ENCODE measurements at regions not wholly inside any gene's neighbourhood (a gene's known extent, or its start where the extent isn't known, plus 50 kb on each side); places are given as distances from the start of the nearest gene placed in this dataset.
"Not testable (repeated sequence)": the region's sequence is repeated elsewhere in the genome, so short reads cannot be mapped to it uniquely, and the experiment has no call there.

GRCh38 chr10:125269716-125270115, 109.4 kb upstream of the CTBP2 start:
- DNase-seq (ENCODE audit: low read depth) = no peak

- no peak for DNase-seq (ENCODE audit: low read depth)
Measured at GRCh38 chr10:125266966-125267365, 106.6 kb upstream of the CTBP2 start.

DNA sequence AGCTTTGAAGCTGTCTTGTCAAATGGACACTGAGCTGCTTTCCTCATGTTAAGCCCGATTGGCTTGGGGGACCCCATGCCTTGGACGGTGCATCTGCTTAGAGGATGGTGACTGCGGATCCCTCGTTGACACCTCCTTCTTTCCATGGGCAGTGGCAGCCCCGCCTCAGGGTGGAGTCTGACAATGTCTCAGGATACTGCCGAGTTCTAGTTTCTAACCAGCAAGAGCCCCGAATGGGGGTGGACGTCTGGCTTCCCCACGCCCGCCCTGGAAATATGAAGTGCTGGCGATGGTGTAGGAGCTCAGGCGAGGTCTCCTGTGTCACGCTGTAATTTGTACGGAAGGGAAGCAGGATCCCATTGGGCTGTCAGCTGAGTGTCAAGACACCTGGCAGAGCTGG, 106.2 kb upstream of the CTBP2 start:
- no peak for DNase-seq (ENCODE audit: low read depth)

DNA sequence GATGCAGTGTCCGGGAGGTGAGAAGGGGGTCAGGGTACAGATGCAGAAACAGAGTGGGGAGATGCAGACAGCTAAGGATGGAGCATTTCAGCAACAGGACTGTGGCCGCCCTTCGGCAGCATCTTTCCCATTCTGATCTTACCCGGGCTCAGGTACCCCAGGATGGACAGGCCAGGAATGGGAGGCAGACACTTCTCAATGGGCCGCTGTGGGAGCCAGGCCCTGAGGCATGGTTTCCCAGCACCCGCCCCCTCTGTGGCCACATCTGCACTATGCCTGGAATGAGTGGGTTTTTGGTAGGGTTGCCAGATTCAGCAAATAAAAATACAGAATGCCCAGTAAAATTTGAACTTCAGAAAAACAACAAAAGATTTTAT, 105.2 kb upstream of the CTBP2 start:
- DNase-seq (ENCODE audit: low read depth) = no peak

GRCh38 chr10:125264757-125265578, 104.6 kb upstream of the CTBP2 start:
- no peak for DNase-seq (ENCODE audit: low read depth)

DNA sequence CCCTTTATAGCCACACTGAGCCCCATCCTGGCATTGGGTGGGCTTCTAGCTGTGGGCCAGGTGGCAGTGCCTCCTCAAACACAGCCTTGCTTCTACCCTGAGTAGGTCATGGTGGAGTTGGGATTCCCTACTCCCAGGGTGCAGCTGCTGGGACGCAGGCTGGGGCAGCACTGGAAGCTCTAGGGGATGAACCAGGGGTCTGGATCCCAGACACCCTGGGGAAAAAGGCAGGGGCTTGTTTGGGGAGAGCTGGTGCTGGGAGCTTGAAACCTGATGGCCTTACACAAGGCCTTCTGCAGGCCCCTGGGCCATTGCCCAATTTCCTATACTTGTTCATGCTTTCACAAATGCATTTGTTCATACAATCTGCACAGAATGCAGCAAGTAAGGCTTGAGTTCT, 103.7 kb upstream of the CTBP2 start:
- no peak for DNase-seq (ENCODE audit: low read depth)

- DNase-seq (ENCODE audit: low read depth) = no peak
Measured at GRCh38 chr10:125263551-125263950, 103.2 kb upstream of the CTBP2 start.

DNA sequence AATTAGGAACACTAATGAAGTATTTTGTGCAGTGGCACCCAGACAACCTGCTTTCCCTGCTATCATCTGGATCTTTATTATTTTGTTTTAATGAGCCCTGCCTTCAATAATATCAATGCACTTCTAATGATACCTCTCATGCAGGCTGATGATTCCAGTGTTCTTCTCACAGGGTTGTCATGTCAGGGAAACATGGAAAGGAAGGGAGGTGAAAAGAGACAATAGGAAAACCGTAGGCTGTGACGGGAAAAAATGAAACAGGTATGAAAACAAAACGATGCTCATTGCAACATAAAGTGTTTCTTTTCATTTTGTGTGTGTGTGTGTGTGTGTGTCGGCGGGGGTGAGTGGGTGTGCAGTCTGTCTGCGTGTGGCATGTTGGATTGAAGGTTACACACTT, 102.6 kb upstream of the CTBP2 start:
- no peak for DNase-seq (ENCODE audit: low read depth)

GRCh38 chr10:125262409-125262808, 102.0 kb upstream of the CTBP2 start:
- DNase-seq (ENCODE audit: low read depth) = no peak

- no peak for DNase-seq (ENCODE audit: low read depth)
Measured at GRCh38 chr10:125261491-125262186, 101.3 kb upstream of the CTBP2 start.

- DNase-seq (ENCODE audit: low read depth) = no peak
Measured at GRCh38 chr10:125260260-125260659, 99.9 kb upstream of the CTBP2 start.

DNA sequence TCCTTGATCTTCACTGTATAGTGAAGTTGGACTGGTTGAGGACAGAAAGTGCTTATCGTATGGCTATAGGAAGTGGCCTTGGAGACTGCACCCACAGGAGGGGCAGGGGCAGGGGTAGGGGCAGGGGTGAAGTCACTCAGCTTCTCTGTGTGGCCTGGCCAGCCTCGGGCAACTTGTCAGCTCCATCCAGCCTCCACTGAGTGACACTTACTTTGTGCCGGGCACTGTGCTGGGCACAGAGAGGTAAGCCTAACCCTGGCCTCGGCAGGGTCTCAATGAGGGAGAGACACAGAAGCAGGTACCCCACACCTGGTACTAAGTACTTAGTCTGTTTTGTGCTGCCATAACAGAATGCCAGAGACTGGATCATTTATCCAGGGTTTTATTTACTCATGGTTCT, 99.3 kb upstream of the CTBP2 start:
- DNase-seq (ENCODE audit: low read depth) = no peak

DNA sequence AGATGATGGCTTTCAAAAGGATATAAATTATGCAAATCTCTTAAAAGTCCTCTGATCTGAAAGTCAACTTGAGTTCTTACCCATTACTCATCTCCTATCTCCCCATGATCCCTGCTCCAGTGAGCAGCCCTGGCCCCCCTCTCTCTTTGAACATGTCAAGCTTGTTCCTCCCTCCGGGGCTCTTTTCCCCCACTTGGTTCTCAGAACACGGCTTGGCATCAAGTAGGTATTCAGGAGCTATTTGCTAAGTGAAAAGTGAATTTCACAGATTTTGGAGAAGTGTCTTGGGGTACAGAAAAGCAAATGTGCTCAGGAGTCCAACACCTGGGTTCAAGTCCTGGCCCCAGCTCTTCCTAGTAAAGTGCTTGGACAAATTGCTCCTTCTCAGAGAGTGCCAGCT, 98.3 kb upstream of the CTBP2 start:
- DNase-seq (ENCODE audit: low read depth) = no peak

DNA sequence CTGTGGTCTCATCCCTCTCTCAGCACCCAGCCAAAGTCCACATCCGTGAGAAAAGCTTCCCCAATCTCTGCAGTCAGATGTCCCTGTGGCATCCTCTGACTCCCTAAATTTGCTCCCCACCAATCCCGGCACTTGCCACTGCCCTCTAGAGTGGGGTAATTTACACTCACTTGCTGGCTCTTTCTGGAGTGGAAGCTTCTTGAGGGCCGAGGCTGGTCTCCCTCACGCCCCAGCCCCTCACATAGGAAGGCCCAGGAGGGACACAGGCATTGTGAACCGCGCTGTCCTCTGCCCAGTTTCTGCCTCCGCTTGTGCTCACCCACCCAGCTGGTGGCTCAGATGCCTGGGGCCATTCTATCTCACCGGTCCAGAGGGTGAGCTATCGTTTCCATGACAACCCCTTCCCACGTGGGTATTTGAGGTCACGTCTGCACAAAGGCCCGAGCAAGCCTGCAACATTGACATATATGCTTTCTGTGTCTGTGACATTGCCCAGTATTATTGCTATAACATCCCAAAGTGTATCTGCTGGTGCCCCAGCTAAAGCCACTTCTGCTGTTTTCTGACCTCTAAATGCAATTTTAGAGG, 97.3 kb upstream of the CTBP2 start:
- no peak for DNase-seq (ENCODE audit: low read depth)

GRCh38 chr10:125256026-125256425, 95.7 kb upstream of the CTBP2 start:
- no peak for DNase-seq (ENCODE audit: low read depth)

DNA sequence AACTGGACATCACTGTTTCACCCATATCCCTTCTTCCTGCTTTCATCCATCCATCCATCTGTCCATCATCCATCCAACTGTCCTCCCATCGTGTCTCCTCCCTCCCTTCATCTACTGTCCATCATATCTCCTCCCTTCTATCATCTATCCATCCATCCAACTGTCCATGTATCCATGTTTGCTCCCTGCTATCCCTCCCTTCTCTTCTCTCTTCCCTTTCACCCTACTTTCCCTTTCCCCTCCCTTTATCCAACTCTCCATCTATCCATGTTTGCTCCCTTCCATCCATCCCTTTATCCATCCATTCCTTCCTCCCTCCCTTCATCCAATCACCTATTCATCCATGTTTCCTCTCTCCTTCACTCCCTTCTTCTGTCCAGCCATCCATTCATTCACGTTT, 92.6 kb upstream of the CTBP2 start:
- no peak for DNase-seq (ENCODE audit: low read depth)

DNA sequence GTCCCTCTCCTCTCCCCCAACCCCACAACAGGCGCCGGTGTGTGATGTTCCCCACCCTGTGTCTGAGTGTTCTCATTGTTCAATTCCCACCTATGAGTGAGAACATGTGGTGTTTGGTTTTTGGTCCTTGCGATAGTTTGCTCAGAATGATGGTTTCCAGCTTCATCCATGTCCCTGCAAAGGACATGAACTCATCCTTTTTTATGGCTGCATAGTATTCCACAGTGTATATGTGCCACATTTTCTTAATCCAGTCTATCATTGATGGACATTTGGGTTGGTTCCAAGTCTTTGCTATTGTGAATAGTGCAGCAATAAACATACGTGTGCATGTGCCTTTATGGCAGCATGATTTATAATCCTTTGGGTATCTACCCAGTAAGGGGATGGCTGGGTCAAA, 90.5 kb upstream of the CTBP2 start:
- DNase-seq (ENCODE audit: low read depth) = not testable (repeated sequence)

DNA sequence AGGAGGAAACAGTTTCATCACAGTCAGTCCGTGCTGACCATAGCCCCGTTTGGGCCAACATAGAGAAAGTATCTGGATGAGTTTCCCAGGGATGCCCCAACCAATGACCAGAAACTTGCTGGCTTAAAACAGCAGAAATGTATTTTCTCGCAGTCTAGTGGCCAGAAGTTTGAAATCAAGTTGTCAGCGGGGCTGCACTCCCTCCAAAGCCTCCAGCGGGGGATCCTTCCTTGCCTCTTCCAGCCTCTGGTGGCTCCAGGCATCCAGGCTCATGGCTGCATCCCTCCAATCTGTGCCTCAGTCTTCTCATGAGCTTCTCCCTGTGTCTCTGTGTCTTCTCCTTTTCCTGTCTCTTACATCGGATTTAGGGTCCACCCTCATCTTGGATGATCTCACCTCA, 89.6 kb upstream of the CTBP2 start:
- DNase-seq (ENCODE audit: low read depth) = no peak

GRCh38 chr10:125248489-125248888, 88.1 kb upstream of the CTBP2 start:
- no peak for DNase-seq (ENCODE audit: low read depth)

GRCh38 chr10:125247576-125247975, 87.2 kb upstream of the CTBP2 start:
- no peak for DNase-seq (ENCODE audit: low read depth)

- DNase-seq (ENCODE audit: low read depth) = no peak
Measured at GRCh38 chr10:125243532-125244253, 83.3 kb upstream of the CTBP2 start.

GRCh38 chr10:125238682-125239081, 78.3 kb upstream of the CTBP2 start:
- DNase-seq (ENCODE audit: low read depth) = no peak

DNA sequence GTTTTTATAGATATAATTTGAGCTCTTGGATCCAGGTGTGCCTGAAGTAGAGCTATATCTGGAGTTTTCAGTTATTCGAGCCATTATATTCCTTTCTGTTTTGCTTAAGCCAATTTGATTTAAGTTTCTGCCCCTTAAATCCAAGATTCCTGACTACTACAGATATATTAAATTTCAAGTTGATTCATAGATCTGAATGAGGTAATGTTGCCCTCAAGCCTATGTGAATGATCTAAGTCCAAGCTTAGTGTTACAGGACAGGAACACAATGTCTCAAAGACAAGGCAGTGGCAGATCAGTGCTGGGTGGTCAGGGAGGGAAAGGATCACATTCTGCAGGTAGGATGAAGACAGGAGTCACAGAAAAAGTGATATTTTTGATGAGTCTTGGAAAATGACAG, 75.7 kb upstream of the CTBP2 start:
- DNase-seq (ENCODE audit: low read depth) = no peak

Measured in fibroblast of the conjunctiva (primary cell).